ENCODE measurements at regions not wholly inside any gene's neighbourhood (a gene's known extent, or its start where the extent isn't known, plus 50 kb on each side); places are given as distances from the start of the nearest gene placed in this dataset.

GRCh38 chr6:114952229-114952628 is 609.4 kb upstream of the HS3ST5 start:
- TF ChIP-seq RELA (CRISPR knock-in tag; IDR thresholded peaks at IDR 0.05) (no peak), ISX (CRISPR knock-in tag; conservative IDR thresholded peaks at IDR 0.05) (no peak), ZNF580 (CRISPR knock-in tag; IDR thresholded peaks at IDR 0.05; ENCODE audit: borderline replicate concordance, low read depth) (no peak)

All from HepG2 (cell line).